ENCODE measurements at regions not wholly inside any gene's neighbourhood (a gene's known extent, or its start where the extent isn't known, plus 50 kb on each side); places are given as distances from the start of the nearest gene placed in this dataset.

- CTCF ChIA-PET = no interaction called here
- Histone ChIP-seq H2BK120ac (ENCODE audit: low read depth, low read length) (no peak overlapping the region), H2AK5ac (ENCODE audit: low read depth, low read length) (no peak overlapping the region), H4K91ac (ENCODE audit: insufficient read depth, low read depth, low read length) (no peak overlapping the region), H4K20me1 (ENCODE audit: insufficient read depth, low read length) (no peaks in the 10 kb centered on the region), H2AK9ac (replicated peaks; ENCODE audit: low read depth, low read length, poor library complexity) (no peak overlapping the region), H3K4ac (ENCODE audit: low read depth, low read length) (no peak overlapping the region), H3K56ac (ENCODE audit: extremely low read depth, insufficient read depth, low read length) (no peak overlapping the region), H2AFZ (replicated peaks; ENCODE audit: low read length, poor library complexity) (no peak overlapping the region), H3K27ac (ENCODE audit: insufficient read depth, low read length) (no peak overlapping the region), H3K4me2 (ENCODE audit: low read depth, low read length) (no peak overlapping the region), H4K8ac (ENCODE audit: low read depth in 2 of 2, low read length in 2 of 2) (no peak overlapping the region), H3K14ac (replicated peaks; ENCODE audit: low read depth, low read length) (no peak overlapping the region), H3K4me1 (ENCODE audit: control insufficient read depth, insufficient read depth, low read length) (no peaks in the 10 kb centered on the region), H3K9me1 (ENCODE audit: insufficient read depth, low read length) (no peaks in the 10 kb centered on the region), H2BK20ac (ENCODE audit: low read depth, low read length) (no peak overlapping the region), H3K18ac (ENCODE audit: low read depth, low read length) (no peak overlapping the region), H3K23ac (ENCODE audit: low read depth, low read length) (no peak overlapping the region), H3K9me3 (ENCODE audit: control insufficient read depth, insufficient read depth, low read length) (peaks cover 3% of the 10 kb centered on the region; the same call in 1 of the 2 replicates), H3K9ac (ENCODE audit: low read depth, low read length) (no peak overlapping the region), H2BK5ac (ENCODE audit: low read depth, low read length, poor library complexity, severe bottlenecking) (no peak overlapping the region), H3K79me1 (ENCODE audit: low read depth in 1 of 2, low read length in 2 of 2) (no peaks in the 10 kb centered on the region), H3K36me3 (ENCODE audit: control insufficient read depth, insufficient read depth, low read length) (no peaks in the 10 kb centered on the region), H4K5ac (ENCODE audit: low read depth, low read length) (no peak overlapping the region), H3K27me3 (ENCODE audit: control insufficient read depth, insufficient read depth, low read length) (no peaks in the 10 kb centered on the region), H2BK15ac (ENCODE audit: low read depth, low read length) (no peak overlapping the region), H3K4me3 (ENCODE audit: insufficient read depth, low read depth, low read length) (no peak overlapping the region)
- dilution Hi-C loops (cut with HindIII; ENCODE audit: low sequenced_read_pairs, unreplicated experiment) = no loop called here
- ATAC-seq (ENCODE audit: low read depth) (no peak), DNase-seq (no peak)
- WGBS, 2 experiments (ENCODE audit: extremely low coverage in 2 of 2, insufficient read length in 1 of 2) = no CpG with 5 or more reads among the region's 3 CpGs
- in situ Hi-C loops (cut with MboI; ENCODE audit: low sequenced_read_pairs) = no loop called here
- TF ChIP-seq MAZ (IDR thresholded peaks at IDR 0.05; ENCODE audit: borderline replicate concordance, low read depth, low read length) (no peak), RAD21 (IDR thresholded peaks at IDR 0.05; ENCODE audit: low read length) (no peak), FOS (IDR thresholded peaks at IDR 0.05; ENCODE audit: low read depth, low read length) (no peak), CHD1 (IDR thresholded peaks at IDR 0.05; ENCODE audit: low read depth, low read length) (no peak), RCOR1 (IDR thresholded peaks at IDR 0.05; ENCODE audit: insufficient replicate concordance, low read length) (no peak), MXI1 (IDR thresholded peaks at IDR 0.05; ENCODE audit: borderline replicate concordance, low read depth, low read length) (no peak), BHLHE40 (IDR thresholded peaks at IDR 0.05; ENCODE audit: low read depth, low read length) (no peak), USF2 (IDR thresholded peaks at IDR 0.05; ENCODE audit: low read depth, low read length) (no peak), CEBPB (IDR thresholded peaks at IDR 0.05; ENCODE audit: low read depth, low read length) (no peak), POLR2A (IDR thresholded peaks at IDR 0.05; ENCODE audit: low read depth, low read length) (no peak), RFX5 (IDR thresholded peaks at IDR 0.05; ENCODE audit: low read depth, low read length) (no peak), NFE2L2 (IDR thresholded peaks at IDR 0.05; ENCODE audit: low read depth, low read length) (no peak), SMC3 (IDR thresholded peaks at IDR 0.05; ENCODE audit: low read depth, low read length) (no peak)
- TF ChIP-seq, protein P1, sequence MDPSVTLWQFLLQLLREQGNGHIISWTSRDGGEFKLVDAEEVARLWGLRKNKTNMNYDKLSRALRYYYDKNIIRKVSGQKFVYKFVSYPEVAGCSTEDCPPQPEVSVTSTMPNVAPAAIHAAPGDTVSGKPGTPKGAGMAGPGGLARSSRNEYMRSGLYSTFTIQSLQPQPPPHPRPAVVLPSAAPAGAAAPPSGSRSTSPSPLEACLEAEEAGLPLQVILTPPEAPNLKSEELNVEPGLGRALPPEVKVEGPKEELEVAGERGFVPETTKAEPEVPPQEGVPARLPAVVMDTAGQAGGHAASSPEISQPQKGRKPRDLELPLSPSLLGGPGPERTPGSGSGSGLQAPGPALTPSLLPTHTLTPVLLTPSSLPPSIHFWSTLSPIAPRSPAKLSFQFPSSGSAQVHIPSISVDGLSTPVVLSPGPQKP (IDR thresholded peaks at IDR 0.05; ENCODE audit: borderline replicate concordance, low read depth, low read length) = no peak
- TF ChIP-seq, protein P2, sequence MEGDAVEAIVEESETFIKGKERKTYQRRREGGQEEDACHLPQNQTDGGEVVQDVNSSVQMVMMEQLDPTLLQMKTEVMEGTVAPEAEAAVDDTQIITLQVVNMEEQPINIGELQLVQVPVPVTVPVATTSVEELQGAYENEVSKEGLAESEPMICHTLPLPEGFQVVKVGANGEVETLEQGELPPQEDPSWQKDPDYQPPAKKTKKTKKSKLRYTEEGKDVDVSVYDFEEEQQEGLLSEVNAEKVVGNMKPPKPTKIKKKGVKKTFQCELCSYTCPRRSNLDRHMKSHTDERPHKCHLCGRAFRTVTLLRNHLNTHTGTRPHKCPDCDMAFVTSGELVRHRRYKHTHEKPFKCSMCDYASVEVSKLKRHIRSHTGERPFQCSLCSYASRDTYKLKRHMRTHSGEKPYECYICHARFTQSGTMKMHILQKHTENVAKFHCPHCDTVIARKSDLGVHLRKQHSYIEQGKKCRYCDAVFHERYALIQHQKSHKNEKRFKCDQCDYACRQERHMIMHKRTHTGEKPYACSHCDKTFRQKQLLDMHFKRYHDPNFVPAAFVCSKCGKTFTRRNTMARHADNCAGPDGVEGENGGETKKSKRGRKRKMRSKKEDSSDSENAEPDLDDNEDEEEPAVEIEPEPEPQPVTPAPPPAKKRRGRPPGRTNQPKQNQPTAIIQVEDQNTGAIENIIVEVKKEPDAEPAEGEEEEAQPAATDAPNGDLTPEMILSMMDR (conservative IDR thresholded peaks at IDR 0.05; ENCODE audit: low read depth, low read length) = no peak
- POLR2A ChIA-PET (ENCODE audit: unreplicated experiment) = no interaction called here
- no TSS peak for BruUV-seq (replicated peaks)
- intact Hi-C loops (cut with micrococcal nuclease) = no loop called here
Observed at GRCh38 chr4:133355633-133356032, 206.5 kb downstream of the PCDH10 start.

Data from IMR-90 (cell line).